ENCODE measurements at regions not wholly inside any gene's neighbourhood (a gene's known extent, or its start where the extent isn't known, plus 50 kb on each side); places are given as distances from the start of the nearest gene placed in this dataset.

- Histone ChIP-seq H2AFZ (ENCODE audit: low read depth, low read length) (no peak overlapping the region), H3K4me1 (ENCODE audit: insufficient read depth, low read length) (no peaks in the 10 kb centered on the region), H3K4me2 (ENCODE audit: low read length) (no peak overlapping the region), H3K9me3 (ENCODE audit: insufficient read depth, low read depth, low read length) (no peaks in the 10 kb centered on the region), H3K27ac (ENCODE audit: low read depth, low read length) (no peak overlapping the region), H4K20me1 (ENCODE audit: insufficient read depth, low read length) (no peaks in the 10 kb centered on the region), H3K4me3 (ENCODE audit: insufficient read depth, low read depth, low read length) (no peak overlapping the region), H3K27me3 (ENCODE audit: insufficient read depth, low read length) (no peaks in the 10 kb centered on the region), H3K79me2 (ENCODE audit: insufficient read depth, low read length) (no peaks in the 10 kb centered on the region), H3K9ac (ENCODE audit: low read length) (no peak overlapping the region), H3K36me3 (ENCODE audit: insufficient read depth, low read length) (peaks cover 4% of the 10 kb centered on the region)
- no peaks in the 10 kb centered on the region for H3K27me3 Mint-ChIP-seq (ENCODE audit: low read depth, unreplicated experiment)
- no peak overlapping the region for H3K4me3 Mint-ChIP-seq (ENCODE audit: unreplicated experiment)
- H3K9me3 Mint-ChIP-seq (ENCODE audit: unreplicated experiment) = no peaks in the 10 kb centered on the region
- no peak for FAIRE-seq
- DNase-seq (ENCODE audit: low read depth) = no peak
- H3K27ac Mint-ChIP-seq (ENCODE audit: unreplicated experiment) = no peak overlapping the region
- TF ChIP-seq CTCF (IDR thresholded peaks at IDR 0.05; ENCODE audit: insufficient read depth, low read depth, low read length) (no peak), EZH2 (IDR thresholded peaks at IDR 0.05; ENCODE audit: insufficient read depth, low read length) (no peak)
- peaks cover 2% of the 10 kb centered on the region for H3K4me1 Mint-ChIP-seq (ENCODE audit: low read depth, unreplicated experiment)
- H3K36me3 Mint-ChIP-seq (ENCODE audit: low read depth, unreplicated experiment) = peaks cover 5% of the 10 kb centered on the region
Measured at GRCh38 chr13:73751290-73751689, 382.9 kb downstream of the KLF12 start.

GRCh38 chr13:73748404-73748803 is 385.8 kb downstream of the KLF12 start:
- Histone ChIP-seq H2AFZ (ENCODE audit: low read depth, low read length) (no peak overlapping the region), H3K9me3 (ENCODE audit: insufficient read depth, low read depth, low read length) (no peaks in the 10 kb centered on the region), H3K4me2 (ENCODE audit: low read length) (no peak overlapping the region), H3K27me3 (ENCODE audit: insufficient read depth, low read length) (no peaks in the 10 kb centered on the region), H3K4me3 (ENCODE audit: insufficient read depth, low read depth, low read length) (no peak overlapping the region), H3K4me1 (ENCODE audit: insufficient read depth, low read length) (no peaks in the 10 kb centered on the region), H3K79me2 (ENCODE audit: insufficient read depth, low read length) (no peaks in the 10 kb centered on the region), H3K36me3 (ENCODE audit: insufficient read depth, low read length) (peaks cover 4% of the 10 kb centered on the region), H3K27ac (ENCODE audit: low read depth, low read length) (no peak overlapping the region), H4K20me1 (ENCODE audit: insufficient read depth, low read length) (no peaks in the 10 kb centered on the region), H3K9ac (ENCODE audit: low read length) (no peak overlapping the region)
- Mint-ChIP-seq H3K4me3 (ENCODE audit: unreplicated experiment) (no peak overlapping the region), H3K36me3 (ENCODE audit: low read depth, unreplicated experiment) (peaks cover 9% of the 10 kb centered on the region), H3K27me3 (ENCODE audit: low read depth, unreplicated experiment) (no peaks in the 10 kb centered on the region), H3K4me1 (ENCODE audit: low read depth, unreplicated experiment) (no peaks in the 10 kb centered on the region), H3K27ac (ENCODE audit: unreplicated experiment) (no peak overlapping the region), H3K9me3 (ENCODE audit: unreplicated experiment) (no peaks in the 10 kb centered on the region)
- FAIRE-seq (no peak), DNase-seq (ENCODE audit: low read depth) (no peak)
- TF ChIP-seq EZH2 (IDR thresholded peaks at IDR 0.05; ENCODE audit: insufficient read depth, low read length) (no peak), CTCF (IDR thresholded peaks at IDR 0.05; ENCODE audit: insufficient read depth, low read depth, low read length) (no peak)

- Histone ChIP-seq H4K20me1 (ENCODE audit: insufficient read depth, low read length) (no peaks in the 10 kb centered on the region), H3K4me3 (ENCODE audit: insufficient read depth, low read depth, low read length) (no peak overlapping the region), H3K79me2 (ENCODE audit: insufficient read depth, low read length) (no peaks in the 10 kb centered on the region), H3K9ac (ENCODE audit: low read length) (no peak overlapping the region), H3K36me3 (ENCODE audit: insufficient read depth, low read length) (peaks cover 4% of the 10 kb centered on the region), H3K4me2 (ENCODE audit: low read length) (no peak overlapping the region), H3K27ac (ENCODE audit: low read depth, low read length) (no peak overlapping the region), H3K27me3 (ENCODE audit: insufficient read depth, low read length) (no peaks in the 10 kb centered on the region), H2AFZ (ENCODE audit: low read depth, low read length) (no peak overlapping the region), H3K4me1 (ENCODE audit: insufficient read depth, low read length) (no peaks in the 10 kb centered on the region), H3K9me3 (ENCODE audit: insufficient read depth, low read depth, low read length) (no peaks in the 10 kb centered on the region)
- no peak overlapping the region for H3K27ac Mint-ChIP-seq (ENCODE audit: unreplicated experiment)
- peaks cover 4% of the 10 kb centered on the region for H3K4me1 Mint-ChIP-seq (ENCODE audit: low read depth, unreplicated experiment)
- no peak overlapping the region for H3K4me3 Mint-ChIP-seq (ENCODE audit: unreplicated experiment)
- no peaks in the 10 kb centered on the region for H3K27me3 Mint-ChIP-seq (ENCODE audit: low read depth, unreplicated experiment)
- no peaks in the 10 kb centered on the region for H3K9me3 Mint-ChIP-seq (ENCODE audit: unreplicated experiment)
- FAIRE-seq = no peak
- no peak for TF ChIP-seq EZH2 (IDR thresholded peaks at IDR 0.05; ENCODE audit: insufficient read depth, low read length)
- no peak for TF ChIP-seq CTCF (IDR thresholded peaks at IDR 0.05; ENCODE audit: insufficient read depth, low read depth, low read length)
- DNase-seq (ENCODE audit: low read depth) = no peak
- H3K36me3 Mint-ChIP-seq (ENCODE audit: low read depth, unreplicated experiment) = peaks cover 4% of the 10 kb centered on the region
Measured at GRCh38 chr13:73745190-73745589, 389.0 kb downstream of the KLF12 start.
